ENCODE measurements at regions not wholly inside any gene's neighbourhood (a gene's known extent, or its start where the extent isn't known, plus 50 kb on each side); places are given as distances from the start of the nearest gene placed in this dataset.

- no peak overlapping the region for H3K4me3 ChIP-seq (ENCODE audit: low read length)
- no peaks in the 10 kb centered on the region for H3K9me3 ChIP-seq (replicated peaks; ENCODE audit: insufficient read depth, low read length)
- TF ChIP-seq EZH2phosphoT487 (IDR thresholded peaks at IDR 0.05; ENCODE audit: low read length) = no peak
- TF ChIP-seq, protein P1, sequence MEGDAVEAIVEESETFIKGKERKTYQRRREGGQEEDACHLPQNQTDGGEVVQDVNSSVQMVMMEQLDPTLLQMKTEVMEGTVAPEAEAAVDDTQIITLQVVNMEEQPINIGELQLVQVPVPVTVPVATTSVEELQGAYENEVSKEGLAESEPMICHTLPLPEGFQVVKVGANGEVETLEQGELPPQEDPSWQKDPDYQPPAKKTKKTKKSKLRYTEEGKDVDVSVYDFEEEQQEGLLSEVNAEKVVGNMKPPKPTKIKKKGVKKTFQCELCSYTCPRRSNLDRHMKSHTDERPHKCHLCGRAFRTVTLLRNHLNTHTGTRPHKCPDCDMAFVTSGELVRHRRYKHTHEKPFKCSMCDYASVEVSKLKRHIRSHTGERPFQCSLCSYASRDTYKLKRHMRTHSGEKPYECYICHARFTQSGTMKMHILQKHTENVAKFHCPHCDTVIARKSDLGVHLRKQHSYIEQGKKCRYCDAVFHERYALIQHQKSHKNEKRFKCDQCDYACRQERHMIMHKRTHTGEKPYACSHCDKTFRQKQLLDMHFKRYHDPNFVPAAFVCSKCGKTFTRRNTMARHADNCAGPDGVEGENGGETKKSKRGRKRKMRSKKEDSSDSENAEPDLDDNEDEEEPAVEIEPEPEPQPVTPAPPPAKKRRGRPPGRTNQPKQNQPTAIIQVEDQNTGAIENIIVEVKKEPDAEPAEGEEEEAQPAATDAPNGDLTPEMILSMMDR (IDR thresholded peaks at IDR 0.05; ENCODE audit: low read length) = no peak
- no peak for TF ChIP-seq EZH2 (optimal IDR thresholded peaks at IDR 0.05; ENCODE audit: low read depth, low read length)
- H3K9ac ChIP-seq (ENCODE audit: low read length) = no peak overlapping the region
- no peak overlapping the region for H2AFZ ChIP-seq (ENCODE audit: low read length)
- H3K9me2 ChIP-seq (replicated peaks; ENCODE audit: insufficient read depth, low read length) = no peaks in the 10 kb centered on the region
- no peak overlapping the region for H3K27ac ChIP-seq (ENCODE audit: low read length)
- H3K36me3 ChIP-seq (replicated peaks; ENCODE audit: insufficient read depth, low read length) = no peaks in the 10 kb centered on the region
- peak; percentile 7 for DNase-seq
- no peaks in the 10 kb centered on the region for H3K4me1 ChIP-seq (ENCODE audit: low read length)
- no peaks in the 10 kb centered on the region for H3K27me3 ChIP-seq (replicated peaks; ENCODE audit: insufficient read depth, low read length)
- no peak overlapping the region for H3K4me2 ChIP-seq (ENCODE audit: low read depth, low read length)
- H4K20me1 ChIP-seq (ENCODE audit: insufficient read depth, low read length) = no peaks in the 10 kb centered on the region
- no peaks in the 10 kb centered on the region for H3F3A ChIP-seq (ENCODE audit: insufficient read depth, low read length)
- no peaks in the 10 kb centered on the region for H3K79me2 ChIP-seq (ENCODE audit: low read length)
Measured at GRCh38 chr3:27596334-27596841, 112.2 kb upstream of the SLC4A7 start.

DNA sequence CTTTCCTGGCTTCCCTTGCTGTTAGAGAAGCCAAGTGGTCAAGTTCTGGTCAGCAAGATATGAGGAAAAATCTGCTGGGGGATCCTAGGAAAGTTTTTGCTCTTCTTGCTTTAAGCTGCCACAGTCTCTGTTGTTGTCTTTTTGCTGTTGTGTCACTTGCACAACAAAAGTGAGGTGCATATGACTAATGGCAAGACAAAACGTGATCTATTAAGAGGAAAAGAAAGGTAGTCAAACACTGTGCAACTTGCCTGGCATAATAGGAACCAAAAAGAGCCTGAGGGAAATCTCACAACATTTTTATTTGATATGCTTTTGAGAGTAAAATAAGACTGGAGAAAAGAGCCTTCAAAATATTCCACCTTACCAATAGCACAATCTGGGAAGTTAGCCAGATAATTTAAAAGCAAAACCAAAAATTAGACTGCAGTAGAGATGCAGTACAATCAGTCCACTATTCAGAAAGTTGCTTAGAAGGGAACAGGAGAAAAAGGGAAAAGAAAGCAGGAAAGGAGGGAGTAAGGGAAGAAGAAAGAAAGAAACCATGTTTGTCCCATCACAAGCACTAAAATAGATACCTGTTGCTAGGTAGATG is 110.0 kb upstream of the SLC4A7 start:
- Histone ChIP-seq H3K9me2 (replicated peaks; ENCODE audit: insufficient read depth, low read length) (no peaks in the 10 kb centered on the region), H3K9me3 (replicated peaks; ENCODE audit: insufficient read depth, low read length) (no peaks in the 10 kb centered on the region), H2AFZ (ENCODE audit: low read length) (no peak overlapping the region), H3K4me1 (ENCODE audit: low read length) (no peaks in the 10 kb centered on the region), H4K20me1 (ENCODE audit: insufficient read depth, low read length) (no peaks in the 10 kb centered on the region), H3K27me3 (replicated peaks; ENCODE audit: insufficient read depth, low read length) (no peaks in the 10 kb centered on the region), H3K4me2 (ENCODE audit: low read depth, low read length) (no peak overlapping the region), H3K36me3 (replicated peaks; ENCODE audit: insufficient read depth, low read length) (no peaks in the 10 kb centered on the region), H3K4me3 (ENCODE audit: low read length) (no peak overlapping the region), H3F3A (ENCODE audit: insufficient read depth, low read length) (no peaks in the 10 kb centered on the region), H3K9ac (ENCODE audit: low read length) (no peak overlapping the region), H3K79me2 (ENCODE audit: low read length) (no peaks in the 10 kb centered on the region), H3K27ac (ENCODE audit: low read length) (no peak overlapping the region)
- TF ChIP-seq EZH2phosphoT487 (IDR thresholded peaks at IDR 0.05; ENCODE audit: low read length) = no peak
- TF ChIP-seq, protein P1 (IDR thresholded peaks at IDR 0.05; ENCODE audit: low read length) = no peak
- no peak for TF ChIP-seq EZH2 (optimal IDR thresholded peaks at IDR 0.05; ENCODE audit: low read depth, low read length)
- no peak for DNase-seq

DNA sequence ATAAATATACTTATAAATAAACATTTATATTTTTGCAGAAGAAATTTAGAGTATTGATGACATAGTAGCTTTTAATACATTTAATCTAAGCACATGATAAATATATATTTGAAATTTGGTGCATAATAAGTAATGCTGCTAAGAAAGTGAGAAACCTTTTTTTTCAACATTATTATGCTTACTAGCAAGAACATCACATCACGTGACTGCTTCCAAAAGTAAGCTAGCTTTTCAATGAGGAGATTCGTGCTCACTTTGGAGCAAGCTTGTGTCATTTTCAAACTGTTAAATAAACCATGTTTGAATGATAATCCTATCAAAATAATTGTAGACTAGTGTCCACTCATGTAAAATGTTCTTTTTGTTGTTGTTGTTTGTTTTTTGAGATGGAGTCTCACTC is 109.0 kb upstream of the SLC4A7 start:
- TF ChIP-seq EZH2 (optimal IDR thresholded peaks at IDR 0.05; ENCODE audit: low read depth, low read length) (no peak), EZH2phosphoT487 (IDR thresholded peaks at IDR 0.05; ENCODE audit: low read length) (no peak)
- TF ChIP-seq, protein P1 (IDR thresholded peaks at IDR 0.05; ENCODE audit: low read length) = no peak
- Histone ChIP-seq H2AFZ (ENCODE audit: low read length) (no peak overlapping the region), H3K9me2 (replicated peaks; ENCODE audit: insufficient read depth, low read length) (no peaks in the 10 kb centered on the region), H3K9ac (ENCODE audit: low read length) (no peak overlapping the region), H3K27me3 (replicated peaks; ENCODE audit: insufficient read depth, low read length) (no peaks in the 10 kb centered on the region), H3K4me3 (ENCODE audit: low read length) (no peak overlapping the region), H3K9me3 (replicated peaks; ENCODE audit: insufficient read depth, low read length) (no peaks in the 10 kb centered on the region), H4K20me1 (ENCODE audit: insufficient read depth, low read length) (no peaks in the 10 kb centered on the region), H3K4me1 (ENCODE audit: low read length) (no peaks in the 10 kb centered on the region), H3K4me2 (ENCODE audit: low read depth, low read length) (no peak overlapping the region), H3K79me2 (ENCODE audit: low read length) (no peaks in the 10 kb centered on the region), H3K36me3 (replicated peaks; ENCODE audit: insufficient read depth, low read length) (no peaks in the 10 kb centered on the region), H3F3A (ENCODE audit: insufficient read depth, low read length) (no peaks in the 10 kb centered on the region), H3K27ac (ENCODE audit: low read length) (no peak overlapping the region)
- no peak for DNase-seq

All from MM.1S (cell line).